HG03521 (cell line): ENCODE measurements at regions not wholly inside any gene's neighbourhood (a gene's known extent, or its start where the extent isn't known, plus 50 kb on each side); places are given as distances from the start of the nearest gene placed in this dataset.

Experiments used
- ATAC-seq: cut with Tn5 transposase; IDR thresholded peaks from one replicate; pipeline ENCODE4 v1.9.1; 2021; ENCODE audit warnings: mild to moderate bottlenecking, moderate library complexity; ENCODE audit not compliant: unreplicated experiment

DNA sequence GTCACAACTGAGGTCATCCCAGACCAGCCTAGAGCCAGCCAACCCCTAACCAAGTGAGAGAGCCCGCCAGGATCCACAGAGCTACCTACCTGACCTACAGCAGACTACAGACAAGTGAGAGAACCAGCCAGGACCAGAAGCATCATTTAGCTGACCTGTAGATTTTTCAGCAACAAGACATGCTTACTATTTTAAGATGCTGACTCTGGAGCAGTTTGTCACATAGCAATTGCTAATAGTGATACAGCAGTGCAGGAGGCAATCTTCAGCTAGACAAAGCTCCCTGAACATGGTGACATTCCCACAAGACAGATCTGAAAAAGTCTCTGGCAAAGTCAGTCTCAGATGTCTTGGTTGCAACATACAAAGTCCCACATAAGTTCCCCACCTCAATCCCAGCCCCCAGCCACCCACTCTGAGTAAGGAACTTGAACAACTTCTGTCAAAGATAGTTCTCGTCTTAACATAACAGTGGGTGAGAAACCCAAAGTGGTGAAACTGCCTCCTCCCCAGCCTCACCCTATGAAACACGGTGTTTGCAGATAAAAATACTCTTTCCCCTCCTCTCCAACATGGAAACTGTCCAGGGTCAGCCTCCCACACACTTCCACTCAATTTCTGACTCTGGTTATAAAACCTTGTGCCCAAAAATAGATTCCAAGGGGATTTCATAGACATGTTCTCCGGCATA, 120.3 kb upstream of the SLC6A11 start:
- no peak for ATAC-seq

DNA sequence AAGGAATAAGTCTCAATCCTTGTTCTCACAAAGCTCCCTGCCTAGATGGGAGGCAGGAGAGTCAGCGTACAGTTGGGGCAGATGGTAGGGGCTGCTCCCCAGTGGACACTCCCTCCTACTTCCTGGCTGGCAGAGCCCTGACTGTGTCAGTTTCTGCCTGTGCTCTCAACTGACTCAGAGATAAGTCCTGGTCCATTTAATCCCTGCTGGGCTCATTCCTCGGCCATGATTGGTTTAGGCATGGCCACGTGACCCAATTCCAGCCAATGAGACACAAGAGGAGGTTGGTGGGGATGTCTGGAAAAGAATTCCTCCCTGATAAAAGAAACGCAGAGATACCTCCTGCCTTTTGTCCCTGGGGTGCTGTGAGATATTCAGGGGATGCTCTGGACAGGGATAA, 118.1 kb upstream of the SLC6A11 start:
- no peak for ATAC-seq

DNA sequence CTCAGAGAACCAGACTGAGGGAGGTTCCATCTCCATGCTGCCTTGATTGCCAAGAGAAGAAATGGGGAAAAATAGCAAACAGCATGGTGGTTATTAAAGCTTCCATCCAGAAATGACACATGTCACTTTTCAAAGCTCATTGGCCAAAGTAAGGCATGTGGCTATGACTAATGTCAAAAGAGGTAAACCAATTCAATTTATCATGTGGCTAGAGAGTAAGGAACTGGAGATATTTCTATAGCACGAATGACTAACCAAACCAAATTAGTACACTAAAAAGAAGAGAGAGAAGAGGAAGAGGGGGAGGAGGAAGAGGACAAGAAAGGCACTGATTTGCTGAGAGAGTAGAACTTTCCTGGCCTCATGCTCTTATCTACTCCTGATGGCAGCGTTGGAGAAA, 115.2 kb upstream of the SLC6A11 start:
- ATAC-seq: no peak

DNA sequence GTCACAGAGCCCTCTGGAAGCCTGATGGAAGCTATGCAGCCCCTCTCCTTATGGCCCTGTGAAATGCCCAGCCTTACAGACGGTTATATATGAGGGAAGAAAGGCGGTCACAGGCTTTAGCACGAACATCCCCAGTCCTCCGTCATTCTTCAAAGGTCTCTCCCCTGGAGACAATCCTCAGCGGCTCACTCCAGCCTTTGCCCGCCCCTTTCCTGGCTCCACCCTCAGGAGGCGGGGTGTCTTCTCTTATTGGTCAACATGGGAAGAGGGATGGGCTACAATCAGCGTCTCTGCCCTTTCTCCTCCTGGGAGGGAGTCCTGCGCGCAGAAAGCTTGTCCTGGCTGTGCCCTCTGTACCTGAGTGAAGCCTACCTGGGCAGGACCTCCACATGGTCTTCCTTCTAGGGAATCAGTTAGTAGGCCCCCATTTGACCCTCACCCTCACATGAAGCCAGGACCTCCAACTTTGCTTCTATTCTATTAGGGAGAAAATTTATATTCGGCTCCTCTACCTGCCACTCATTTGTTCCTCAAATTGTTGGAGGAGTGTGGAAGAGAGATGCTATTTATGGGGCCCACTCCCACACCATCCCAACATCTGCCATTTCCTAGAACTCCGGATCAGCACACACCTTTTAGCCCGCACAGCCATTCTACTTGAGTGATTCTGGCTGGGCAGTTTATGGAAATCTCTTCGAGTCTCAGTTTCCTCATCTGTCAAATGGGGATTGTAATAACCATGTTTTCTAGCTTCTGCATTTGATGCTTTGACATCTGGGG, 112.9 kb upstream of the SLC6A11 start:
- ATAC-seq: no peak

DNA sequence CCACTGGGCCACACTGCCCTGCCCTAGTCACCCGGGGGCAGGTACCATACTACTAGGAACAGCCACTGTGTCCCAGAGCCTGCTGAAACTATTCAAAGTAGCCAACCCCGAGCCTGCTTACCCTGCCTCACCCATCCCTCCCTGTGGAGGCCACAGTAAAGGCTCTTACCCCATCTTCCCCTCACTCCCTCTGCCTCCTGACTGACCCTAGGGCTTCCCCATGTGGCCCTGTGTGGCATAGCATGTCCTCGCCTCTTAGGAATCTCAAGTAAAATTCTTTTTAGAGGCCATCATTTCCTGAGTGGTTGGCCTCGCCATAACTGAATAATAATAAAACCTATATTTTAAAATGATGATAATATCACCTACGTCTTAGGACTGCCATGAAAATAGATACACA, 112.2 kb upstream of the SLC6A11 start:
- no peak for ATAC-seq

DNA sequence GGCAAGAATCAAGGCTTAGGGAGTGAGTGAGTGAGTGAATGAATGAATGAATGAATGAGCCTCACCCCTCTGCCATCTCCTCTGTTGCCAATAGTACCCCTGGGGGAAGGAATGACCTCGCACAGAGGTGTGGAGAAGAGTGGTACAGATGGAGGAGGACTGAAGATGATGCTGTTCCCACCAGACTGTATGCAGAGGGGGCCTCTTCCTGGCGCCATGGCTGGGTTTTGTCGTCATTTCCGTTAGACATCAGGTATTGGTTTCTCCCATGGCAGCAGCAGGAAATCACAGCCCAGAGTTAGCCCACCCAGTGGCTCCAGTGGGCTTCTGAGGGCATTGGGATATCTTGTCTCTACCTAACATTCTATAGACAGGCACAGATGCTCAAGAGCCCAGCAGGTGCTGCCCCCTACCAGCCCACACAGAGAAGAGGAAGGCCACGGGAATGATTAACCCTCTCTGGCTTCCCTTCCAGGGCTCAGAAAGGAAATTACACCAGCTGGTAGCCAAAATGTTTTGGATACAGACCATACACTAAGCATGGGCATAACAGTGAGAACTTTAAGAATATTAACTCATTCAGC, 109.8 kb upstream of the SLC6A11 start:
- ATAC-seq: no peak

DNA sequence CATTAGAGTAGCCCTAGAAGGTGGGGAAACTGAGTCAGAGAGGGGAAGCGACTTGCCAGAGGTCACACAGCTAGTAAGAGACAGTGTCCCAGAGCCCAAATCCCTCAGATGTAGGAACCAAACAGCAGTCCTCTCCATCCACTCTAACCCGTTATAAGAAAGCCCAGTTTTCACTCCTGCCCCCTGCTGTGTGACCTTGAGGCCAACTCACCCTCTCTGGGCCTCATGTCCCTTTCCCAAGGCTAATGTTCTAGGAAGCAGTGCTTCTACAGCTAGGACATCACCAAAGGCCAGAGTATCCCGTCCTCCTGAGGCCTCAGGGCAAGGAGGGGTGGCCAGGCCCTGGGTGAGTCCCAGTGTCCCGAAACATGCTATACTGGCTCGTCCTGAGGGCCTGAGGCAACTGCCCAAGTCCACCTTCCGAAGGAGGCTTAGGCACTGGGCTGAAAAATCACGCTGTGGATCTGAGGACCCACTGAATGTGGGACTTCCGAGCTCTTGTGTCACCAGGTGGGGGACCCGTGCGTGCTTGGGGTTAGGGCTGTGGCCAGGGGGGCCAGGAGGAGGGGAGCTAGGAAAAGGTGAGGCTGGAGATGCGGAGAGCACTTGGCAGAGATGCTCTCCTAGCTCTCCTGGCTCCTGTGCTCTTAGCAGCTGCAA, 109.2 kb upstream of the SLC6A11 start:
- no peak for ATAC-seq

DNA sequence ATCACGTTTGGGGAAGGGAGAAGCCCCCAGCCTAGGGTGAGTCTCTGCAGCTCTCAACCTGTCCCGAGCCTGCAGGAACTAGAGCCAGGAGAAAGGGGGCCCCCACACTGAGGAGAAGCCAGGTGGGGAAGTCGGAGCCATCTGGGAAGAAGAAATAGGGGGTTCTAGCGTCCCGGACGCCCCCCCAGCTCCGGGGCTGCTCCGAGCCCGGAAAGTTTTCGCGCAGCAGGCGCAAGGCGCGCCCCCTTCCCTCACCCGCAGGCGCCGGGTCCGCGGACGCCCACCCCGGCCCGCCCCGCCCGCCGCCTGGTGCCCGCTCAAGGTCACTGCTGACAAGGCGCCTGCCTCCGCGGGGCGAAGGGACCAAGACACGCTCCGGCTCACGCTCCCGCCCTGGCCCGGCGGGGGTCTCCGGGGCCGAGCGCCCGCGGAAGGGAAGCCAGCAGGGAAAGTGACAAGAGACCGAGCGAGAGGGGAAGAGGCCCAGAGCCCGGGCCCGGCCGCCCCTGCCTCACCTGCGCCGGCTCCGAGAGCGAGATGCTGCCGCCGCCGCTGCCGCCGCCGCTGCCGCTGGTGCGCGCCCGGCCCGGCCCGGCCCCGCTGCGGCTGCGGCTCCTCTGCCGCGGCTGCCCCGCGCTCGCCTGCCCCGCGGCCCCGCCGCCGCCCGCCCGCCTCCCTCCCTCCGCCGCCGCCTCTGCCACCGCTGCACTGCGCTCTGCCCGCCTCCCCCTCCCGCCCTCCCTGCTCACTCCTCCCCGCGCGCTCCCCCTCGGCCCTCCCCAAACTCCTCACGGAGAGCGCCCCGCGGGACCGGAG, 108.4 kb upstream of the SLC6A11 start:
- ATAC-seq: no peak

DNA sequence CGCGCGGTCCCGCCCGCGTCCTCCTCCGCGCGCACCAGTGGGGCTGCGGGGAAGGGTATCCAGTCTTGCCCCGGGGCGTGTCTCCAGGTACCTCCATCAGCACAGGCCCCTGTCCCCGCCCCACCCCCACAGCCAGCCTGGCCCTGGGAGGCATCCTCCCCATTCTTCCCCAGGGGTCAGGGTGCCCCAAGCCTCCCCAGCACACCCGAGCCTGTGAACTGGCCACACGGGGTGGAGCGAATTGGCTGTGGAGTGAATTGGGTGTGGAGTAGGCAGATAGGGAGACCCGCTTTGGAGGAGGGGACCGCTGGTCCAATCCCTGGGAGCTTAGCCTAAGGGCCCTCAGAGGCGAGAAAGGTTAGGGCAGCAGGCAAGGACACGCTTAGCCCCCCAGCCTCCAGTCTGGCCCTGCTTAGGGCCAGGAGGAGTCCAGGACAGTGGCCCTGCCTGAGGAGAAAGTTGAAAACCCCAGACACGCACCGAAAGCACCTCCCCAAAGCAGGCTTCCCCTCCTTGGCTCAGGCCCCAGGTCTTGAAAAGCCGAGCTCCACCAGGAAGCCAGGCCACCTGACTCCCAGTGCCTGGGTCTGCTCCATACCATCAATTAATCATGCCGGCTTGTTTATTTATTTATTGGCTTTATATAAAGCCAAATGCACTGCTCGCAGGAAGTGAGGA, 107.7 kb upstream of the SLC6A11 start:
- no peak for ATAC-seq

DNA sequence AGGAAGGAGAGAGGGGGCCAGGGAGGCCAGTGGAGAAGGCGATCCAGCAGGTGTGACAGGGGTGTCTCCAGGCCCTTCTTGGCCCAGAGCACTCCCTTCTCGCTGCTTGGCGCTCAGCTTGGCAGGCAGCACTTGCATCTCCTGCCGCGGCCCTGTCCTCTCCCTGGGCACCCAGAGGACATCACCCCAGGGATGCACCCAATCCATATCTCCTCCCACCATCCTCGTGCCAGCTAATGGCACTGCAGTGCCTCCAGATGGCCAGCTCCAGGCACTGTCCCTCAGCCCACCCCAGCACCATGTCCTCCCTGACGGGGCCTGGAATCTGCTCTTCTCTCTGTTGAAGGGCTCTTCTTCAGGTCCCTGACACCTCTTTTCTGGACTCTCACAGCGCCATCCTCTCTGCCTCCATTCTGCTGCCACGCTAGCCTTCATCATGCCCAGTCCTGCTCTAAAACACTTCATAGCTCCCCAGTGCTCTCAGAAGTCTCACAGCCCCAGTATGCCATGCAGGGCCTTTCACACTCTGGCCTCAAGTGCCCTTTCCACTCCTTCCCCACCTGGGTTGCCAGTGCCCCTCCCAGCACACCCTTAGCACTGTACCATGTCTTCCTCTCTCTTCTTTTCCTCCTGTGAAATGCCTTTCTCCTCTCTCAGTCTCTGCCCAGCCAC, 106.8 kb upstream of the SLC6A11 start:
- no peak for ATAC-seq

DNA sequence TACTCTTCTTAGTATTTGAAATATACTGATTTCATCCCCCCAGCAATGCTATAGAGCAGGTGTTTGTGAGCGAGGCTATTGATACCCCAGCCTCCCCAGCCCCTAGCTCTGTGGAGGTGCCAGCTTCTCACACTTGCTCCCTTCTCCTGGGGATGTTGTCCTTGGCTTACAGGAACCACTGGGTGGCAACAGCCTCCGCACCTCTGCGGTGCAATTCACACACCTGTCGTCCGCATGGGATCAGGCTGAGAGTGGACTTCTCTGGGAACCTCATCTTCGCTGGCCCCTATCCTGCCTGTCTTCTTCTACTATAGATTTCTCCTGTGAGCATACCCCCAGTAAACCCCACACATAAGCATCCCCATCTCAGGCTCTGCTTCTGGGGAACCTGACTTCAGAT, 103.9 kb upstream of the SLC6A11 start:
- no peak for ATAC-seq

DNA sequence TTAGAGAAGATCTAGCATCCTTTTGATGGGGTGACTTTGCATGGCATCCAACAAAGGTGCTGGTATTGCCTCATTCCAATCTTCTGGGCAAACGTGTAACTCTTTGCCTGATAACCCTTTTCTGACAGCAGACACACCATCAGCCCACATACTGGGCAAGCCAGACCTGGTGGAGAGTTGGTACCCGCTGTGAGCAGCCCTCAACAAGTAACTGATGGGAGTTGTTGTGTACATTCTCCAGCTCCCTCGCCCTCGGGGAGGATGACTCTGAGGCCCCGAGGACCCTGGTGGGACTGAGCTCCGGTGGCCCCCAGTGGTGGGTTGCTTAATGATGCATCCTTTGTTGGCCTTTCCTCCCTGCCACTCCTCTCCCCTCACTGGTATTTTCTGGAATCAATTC, 102.4 kb upstream of the SLC6A11 start:
- ATAC-seq: no peak

DNA sequence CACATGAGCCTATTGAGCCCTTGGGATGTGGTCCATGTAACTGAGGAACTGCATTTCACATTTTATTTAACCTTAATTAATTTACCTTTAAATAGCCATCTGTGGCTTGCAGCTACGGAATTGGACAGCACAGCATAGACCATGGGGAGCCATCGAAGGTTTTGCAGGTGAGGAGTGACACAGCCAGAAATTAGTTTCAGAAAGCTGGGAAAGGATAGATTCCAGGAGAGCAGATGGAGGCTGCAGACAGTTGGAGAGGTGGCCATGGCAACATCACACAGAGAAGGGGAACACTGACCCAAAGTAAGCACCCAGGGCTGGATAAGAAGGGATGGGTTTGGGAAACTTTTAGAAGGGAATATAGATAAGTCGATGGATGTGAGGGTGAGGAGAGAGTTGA, 100.1 kb upstream of the SLC6A11 start:
- ATAC-seq: no peak

DNA sequence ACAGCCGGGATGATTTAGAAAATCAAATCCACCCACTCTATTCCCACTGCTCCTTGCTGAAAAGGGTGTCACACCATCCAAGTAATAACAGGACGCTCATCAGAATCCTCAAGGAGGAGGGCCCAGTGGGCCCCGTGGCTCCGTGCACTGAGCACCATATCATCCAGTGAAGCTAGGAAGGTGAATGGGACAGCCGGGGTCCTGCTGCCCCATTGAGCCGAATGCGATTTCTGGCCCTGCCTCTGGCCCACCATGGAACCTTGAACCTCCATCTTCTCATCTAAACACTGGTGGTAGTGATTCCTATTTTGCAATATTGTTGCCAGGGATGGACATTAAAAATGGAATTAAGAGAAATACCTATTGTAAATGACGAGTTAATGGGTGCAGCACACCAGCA, 99.1 kb upstream of the SLC6A11 start:
- ATAC-seq: no peak

DNA sequence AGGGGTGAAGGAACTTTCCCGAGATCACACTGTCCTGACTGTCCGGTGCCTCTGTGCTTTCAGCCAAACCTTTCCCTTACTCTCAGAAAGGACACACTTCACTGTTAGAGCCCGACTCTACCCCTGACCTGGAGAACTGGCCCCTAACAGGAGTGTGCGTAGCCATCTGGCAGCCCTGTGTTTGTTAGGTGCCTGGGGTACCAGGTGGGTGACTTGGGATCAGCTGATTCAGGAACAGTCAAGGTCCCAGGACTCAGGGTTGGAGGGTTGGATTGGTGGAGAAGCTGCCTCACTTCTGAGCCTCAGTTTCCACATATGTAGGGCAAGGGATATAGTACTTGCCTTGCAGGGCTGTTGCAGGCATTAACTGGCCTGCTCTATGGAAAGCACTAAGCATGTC, 98.3 kb upstream of the SLC6A11 start:
- ATAC-seq: no peak

DNA sequence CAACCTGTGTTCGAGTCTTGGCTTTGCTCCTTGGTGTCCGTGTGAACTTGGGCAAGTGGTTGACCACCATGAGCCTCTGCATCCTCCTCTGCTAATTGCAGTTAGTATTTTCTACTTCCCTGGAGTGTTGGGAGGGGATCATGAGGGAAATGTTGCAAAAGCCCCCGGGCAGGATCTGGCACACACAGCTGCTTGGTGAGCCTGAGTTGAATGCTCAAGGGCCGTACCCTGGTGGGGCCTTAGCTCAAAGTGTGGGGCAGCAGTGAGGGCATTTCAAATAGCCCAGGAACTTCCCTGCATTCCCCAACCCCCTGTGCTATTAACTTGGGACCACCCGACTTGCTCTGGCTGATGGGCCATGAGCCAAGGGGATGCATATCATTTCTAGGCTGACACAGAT, 94.9 kb upstream of the SLC6A11 start:
- no peak for ATAC-seq

DNA sequence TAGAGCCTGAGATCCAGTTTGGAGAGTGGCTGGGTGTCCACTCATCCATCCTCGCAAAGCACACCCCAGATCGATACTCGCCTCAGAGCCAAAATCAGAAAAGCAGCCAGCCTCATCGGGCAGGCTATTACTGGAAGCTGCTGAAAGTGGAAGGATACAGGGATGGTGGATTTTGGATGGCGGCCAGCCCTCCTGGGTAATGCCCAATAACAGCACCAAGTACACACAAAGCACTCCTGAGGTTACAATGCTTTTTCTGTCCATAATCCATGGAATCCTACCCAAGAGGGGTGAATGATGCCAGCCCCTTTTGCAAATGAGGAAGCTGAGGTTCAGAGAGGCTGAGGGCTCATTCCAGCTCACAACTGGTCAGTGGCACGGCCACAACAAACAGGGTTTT, 93.1 kb upstream of the SLC6A11 start:
- ATAC-seq: no peak

DNA sequence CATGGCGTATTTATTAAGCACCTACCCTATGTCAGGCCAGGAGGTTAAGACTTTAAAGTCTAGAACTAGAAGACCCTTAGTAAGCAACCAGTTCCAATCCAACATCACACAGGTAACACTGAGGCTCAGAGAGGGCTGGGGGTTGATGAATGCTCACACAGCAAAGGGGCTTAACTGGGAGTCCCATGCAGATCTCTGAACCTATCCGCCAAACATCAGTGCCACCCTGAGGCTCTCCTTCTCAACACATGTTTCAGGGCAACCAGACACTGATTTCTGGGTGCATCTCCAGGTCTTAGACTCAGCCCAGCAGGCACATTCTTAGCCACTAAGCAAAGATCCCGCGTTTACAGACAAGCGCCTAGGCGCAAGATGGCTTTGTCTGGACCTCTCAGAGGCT, 92.0 kb upstream of the SLC6A11 start:
- ATAC-seq: no peak

DNA sequence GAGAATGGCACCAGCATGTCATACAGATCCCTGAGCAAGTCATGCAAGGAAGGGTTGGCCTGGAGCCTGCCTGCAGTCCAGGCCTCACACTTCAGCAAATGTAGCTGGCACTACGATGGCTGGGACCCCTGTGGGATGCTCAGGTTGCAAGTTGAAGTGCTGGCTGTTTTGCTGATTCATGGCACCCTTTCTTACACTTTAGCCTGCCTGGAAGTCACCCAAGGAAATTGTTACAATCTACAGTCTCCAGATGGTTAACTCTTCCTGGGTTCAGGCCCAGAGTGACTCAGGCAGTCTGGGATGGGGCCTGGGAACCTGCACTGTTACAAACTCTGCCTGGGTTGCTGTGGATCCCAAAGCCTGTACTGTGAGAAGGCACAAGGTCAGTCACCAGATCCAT, 91.0 kb upstream of the SLC6A11 start:
- no peak for ATAC-seq

DNA sequence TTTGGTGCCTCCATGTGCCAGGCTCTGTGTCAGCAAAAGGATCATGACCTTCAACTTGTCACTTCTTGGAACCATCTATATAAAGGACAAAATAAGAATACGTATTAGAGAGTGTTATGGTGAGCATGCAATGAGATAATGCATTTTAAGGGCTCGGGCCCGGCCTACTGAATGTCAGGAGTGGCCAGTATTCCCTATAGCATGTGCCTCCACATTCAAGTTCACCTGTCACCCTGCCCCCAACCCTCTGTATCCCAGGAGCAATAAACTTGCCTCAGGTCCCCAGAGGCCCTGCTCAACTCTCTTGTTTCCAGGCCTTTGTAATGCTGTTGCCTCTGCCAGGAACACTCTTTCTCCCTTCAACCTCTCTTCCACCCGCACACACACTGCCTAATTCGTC, 90.2 kb upstream of the SLC6A11 start:
- no peak for ATAC-seq
